ENCODE measurements at regions not wholly inside any gene's neighbourhood (a gene's known extent, or its start where the extent isn't known, plus 50 kb on each side); places are given as distances from the start of the nearest gene placed in this dataset.

DNA sequence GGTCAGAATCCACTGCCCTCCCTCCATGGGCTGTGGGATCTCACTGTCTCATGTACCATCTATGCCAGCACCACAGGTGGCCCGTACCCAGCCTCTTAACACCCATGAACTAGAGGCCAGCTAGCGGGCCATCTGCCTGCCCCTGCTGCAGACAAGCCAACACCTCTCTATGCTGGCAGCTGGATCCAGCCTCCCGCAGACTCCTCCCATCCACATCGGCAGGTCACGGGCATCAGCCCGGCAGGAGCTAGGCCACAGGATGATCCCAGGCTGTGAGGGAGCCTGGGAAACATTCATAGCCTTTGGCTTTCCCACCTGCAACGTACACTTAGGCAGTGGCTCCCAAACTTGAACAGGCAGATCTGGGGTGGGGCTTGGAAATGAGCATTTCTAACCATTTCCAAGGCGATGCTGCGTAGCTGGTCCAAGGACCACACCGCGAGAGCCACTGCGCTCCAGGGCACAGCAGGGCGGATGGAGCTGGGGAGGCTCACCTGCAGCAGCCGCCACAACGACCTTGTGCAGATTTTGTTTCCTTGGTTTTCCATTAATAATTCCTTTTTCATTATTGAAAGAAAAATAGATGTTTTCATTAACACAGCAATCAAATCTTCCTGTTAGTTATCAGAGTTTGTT lies 114.7 kb downstream of the KCNF1 start:
- no CpG with 5 or more reads among the region's 15 CpGs for WGBS (ENCODE audit: extremely low coverage, insufficient read length, low lambda C conversion rate)

More for the DNA sequence above, 114.7 kb downstream of the KCNF1 start:
- no peaks in the 10 kb centered on the region for H3K23me2 ChIP-seq (ENCODE audit: insufficient read length, low read depth, low read length, poor library complexity, severe bottlenecking)
- no peak overlapping the region for H3K56ac ChIP-seq (ENCODE audit: insufficient read length, low read depth, low read length)
- no peak overlapping the region for H4K8ac ChIP-seq (replicated peaks; ENCODE audit: insufficient read length, low read depth, low read length)
- H3K4me1 Mint-ChIP-seq = peaks cover 14 to 21% of the 10 kb centered on the region in 2 experiments
- no peak overlapping the region for H4K5ac ChIP-seq (ENCODE audit: insufficient read length, low read depth, low read length)
- no peaks in the 10 kb centered on the region for H3K79me2 ChIP-seq (ENCODE audit: insufficient read depth, low read length)
- H3T11ph ChIP-seq (ENCODE audit: low read length) = no peak overlapping the region
- H4K20me1 ChIP-seq (ENCODE audit: control insufficient read depth, insufficient read depth, insufficient read length) = no peaks in the 10 kb centered on the region
- H2BK5ac ChIP-seq (ENCODE audit: insufficient read length, low read length) = no peak overlapping the region
- H3K4me3 Mint-ChIP-seq = no peak overlapping the region
- H3K9ac ChIP-seq (ENCODE audit: extremely low read depth, insufficient read length, low read length) = no peak overlapping the region
- no peak overlapping the region for H4K91ac ChIP-seq (ENCODE audit: insufficient read length, low read depth, low read length)
- no peaks in the 10 kb centered on the region for H3K79me1 ChIP-seq (ENCODE audit: insufficient read depth, low read depth, low read length, poor library complexity, severe bottlenecking)
- H2BK12ac ChIP-seq (ENCODE audit: insufficient read length, low read depth, low read length) = no peak overlapping the region
- H3K4ac ChIP-seq (ENCODE audit: low read depth, low read length) = no peak overlapping the region
- H3K18ac ChIP-seq (ENCODE audit: insufficient read length, low read depth, low read length) = no peak overlapping the region
- H2BK120ac ChIP-seq (ENCODE audit: low read depth, low read length, poor library complexity, severe bottlenecking) = no peak overlapping the region
- H2BK15ac ChIP-seq (ENCODE audit: low read depth, low read length) = no peak overlapping the region
- TF ChIP-seq, protein P1, sequence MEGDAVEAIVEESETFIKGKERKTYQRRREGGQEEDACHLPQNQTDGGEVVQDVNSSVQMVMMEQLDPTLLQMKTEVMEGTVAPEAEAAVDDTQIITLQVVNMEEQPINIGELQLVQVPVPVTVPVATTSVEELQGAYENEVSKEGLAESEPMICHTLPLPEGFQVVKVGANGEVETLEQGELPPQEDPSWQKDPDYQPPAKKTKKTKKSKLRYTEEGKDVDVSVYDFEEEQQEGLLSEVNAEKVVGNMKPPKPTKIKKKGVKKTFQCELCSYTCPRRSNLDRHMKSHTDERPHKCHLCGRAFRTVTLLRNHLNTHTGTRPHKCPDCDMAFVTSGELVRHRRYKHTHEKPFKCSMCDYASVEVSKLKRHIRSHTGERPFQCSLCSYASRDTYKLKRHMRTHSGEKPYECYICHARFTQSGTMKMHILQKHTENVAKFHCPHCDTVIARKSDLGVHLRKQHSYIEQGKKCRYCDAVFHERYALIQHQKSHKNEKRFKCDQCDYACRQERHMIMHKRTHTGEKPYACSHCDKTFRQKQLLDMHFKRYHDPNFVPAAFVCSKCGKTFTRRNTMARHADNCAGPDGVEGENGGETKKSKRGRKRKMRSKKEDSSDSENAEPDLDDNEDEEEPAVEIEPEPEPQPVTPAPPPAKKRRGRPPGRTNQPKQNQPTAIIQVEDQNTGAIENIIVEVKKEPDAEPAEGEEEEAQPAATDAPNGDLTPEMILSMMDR (conservative IDR thresholded peaks at IDR 0.05) = no peak
- H3K4me2 ChIP-seq (ENCODE audit: insufficient read depth, insufficient read length, low read length) = no peak overlapping the region
- no peak overlapping the region for H3K14ac ChIP-seq (ENCODE audit: insufficient read depth, low read length)
- H3K9me3 Mint-ChIP-seq = no peaks in the 10 kb centered on the region
- no peaks in the 10 kb centered on the region; the same call in 1 of the 2 replicates for H3K27me3 Mint-ChIP-seq (ENCODE audit: low read depth)
- H3K9me3 ChIP-seq (ENCODE audit: control insufficient read depth, low read depth, low read length) = no peaks in the 10 kb centered on the region
- H3K27me3 ChIP-seq (ENCODE audit: insufficient read depth, low read length) = no peaks in the 10 kb centered on the region
- H3K27ac Mint-ChIP-seq = no peak overlapping the region; a peak in 1 of 7 replicates
- no peak for DNase-seq
- H2BK20ac ChIP-seq (ENCODE audit: low read depth, low read length, poor library complexity, severe bottlenecking) = no peak overlapping the region
- no peaks in the 10 kb centered on the region for H3K36me3 Mint-ChIP-seq (ENCODE audit: insufficient read depth in 1 of 3, low read depth in 3 of 3)
- no peaks in the 10 kb centered on the region; the same call in 1 of the 2 replicates for H3K4me1 ChIP-seq (ENCODE audit: insufficient read depth, low read length)
- H3K23ac ChIP-seq (ENCODE audit: insufficient read length, low read depth, low read length) = no peak overlapping the region
- H2AFZ ChIP-seq (ENCODE audit: low read length) = no peak overlapping the region
- H3K27ac ChIP-seq (ENCODE audit: insufficient read length, low read depth, low read length) = no peak overlapping the region
- H2AK5ac ChIP-seq (ENCODE audit: insufficient read length, low read length) = no peak overlapping the region
